Fibroblast of pulmonary artery (primary cell): ENCODE measurements at regions not wholly inside any gene's neighbourhood (a gene's known extent, or its start where the extent isn't known, plus 50 kb on each side); places are given as distances from the start of the nearest gene placed in this dataset.

Experiments
- DNase-seq: peaks from one replicate; pipeline ENCODE4 v3.0.0-alpha.2; 2010; ENCODE audit warnings: low read depth
- H3K4me3 ChIP-seq: replicated peaks from 2 replicates; pipeline ENCODE4 v1.5.1; 2011; ENCODE audit warnings: low read depth, mild to moderate bottlenecking, control low read depth, low read length, moderate library complexity
- CTCF ChIP-seq: IDR thresholded peaks from 2 replicates; pipeline ENCODE4 v1.5.1; 2011; ENCODE audit warnings: mild to moderate bottlenecking, control low read depth, low read length, inconsistent platforms; ENCODE audit errors: missing control alignments

- TF ChIP-seq CTCF, result peak; percentile 31
- peak; percentile 35 for DNase-seq
- no peak overlapping the region for H3K4me3 ChIP-seq
These were observed 121.6 kb downstream of the NTMT2 start for GRCh38 chr1:170267317-170267716.

DNA sequence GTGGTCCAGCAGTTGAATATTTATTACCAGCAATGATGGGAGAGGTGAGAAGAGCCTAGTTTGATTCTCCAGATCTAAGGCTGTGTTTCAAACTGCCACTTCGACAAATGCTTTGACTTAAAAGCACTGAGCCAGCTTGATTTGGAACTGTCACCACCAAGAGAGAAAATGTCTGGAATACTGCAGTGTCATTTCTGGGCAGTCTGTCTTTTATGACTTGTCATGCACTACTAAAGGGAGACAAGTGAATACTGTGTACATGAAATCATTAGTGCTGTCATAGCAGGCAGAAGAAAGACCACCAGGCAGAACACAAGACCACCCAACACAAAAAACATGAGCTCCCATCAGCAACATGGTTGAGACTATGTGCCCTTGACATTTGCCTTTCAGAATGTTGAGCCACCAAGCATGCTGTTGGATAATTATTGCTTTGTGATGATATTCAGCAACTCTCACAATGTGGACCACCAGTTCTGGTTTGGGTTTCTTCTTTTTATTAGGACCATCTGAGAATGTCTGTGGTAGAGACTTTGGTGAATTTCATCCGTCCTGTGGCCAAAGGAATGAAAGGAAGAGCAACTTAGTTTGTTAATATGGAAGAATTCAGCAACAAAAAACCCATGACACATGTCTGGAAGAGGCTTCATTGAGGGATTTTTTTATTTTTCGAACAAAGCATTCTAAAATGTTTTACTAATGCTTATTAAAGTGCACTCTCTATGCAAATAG, 125.8 kb downstream of the NTMT2 start:
- H3K4me3 ChIP-seq, result no peak overlapping the region
- no peak for TF ChIP-seq CTCF
- no peak for DNase-seq

DNA sequence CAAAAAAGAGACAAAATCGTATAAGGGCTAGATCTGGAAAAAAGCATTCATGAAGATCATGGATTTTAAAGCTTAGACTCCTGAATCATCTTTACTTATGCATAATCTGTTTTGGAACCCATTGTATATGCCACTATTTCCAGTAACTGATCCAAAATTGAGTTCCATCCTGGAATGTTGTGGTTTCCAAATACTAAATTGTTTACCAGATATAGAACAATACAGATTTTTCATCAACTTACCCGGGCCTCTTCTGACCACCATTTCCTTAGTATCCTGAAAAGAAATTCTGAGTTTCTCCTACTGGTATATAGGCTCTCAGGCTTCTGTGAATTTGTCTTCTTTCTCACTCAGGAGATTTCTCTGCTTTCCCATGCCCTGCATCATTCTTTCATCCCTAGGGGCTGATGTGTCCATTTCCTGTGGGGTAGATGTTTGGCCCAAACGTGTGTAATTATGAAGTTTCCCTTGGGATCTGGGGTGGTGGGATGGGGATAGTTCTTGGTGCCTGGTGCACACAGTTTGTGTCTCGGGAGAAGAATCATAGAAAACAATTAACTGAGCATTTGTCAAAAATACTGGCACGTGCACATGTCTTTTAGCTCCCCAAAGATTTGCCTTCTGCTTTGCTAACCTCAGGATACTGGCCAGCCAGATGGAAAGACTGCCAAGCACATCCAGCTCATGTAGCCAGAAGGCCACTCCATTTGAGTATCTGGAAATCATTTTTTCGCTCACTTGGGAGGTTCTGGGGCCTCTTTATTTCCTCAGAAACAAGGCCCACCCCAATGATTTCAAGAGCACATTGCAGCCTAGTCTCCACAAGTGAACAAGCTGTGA, 127.8 kb downstream of the NTMT2 start:
- no peak for DNase-seq
- no peak for TF ChIP-seq CTCF
- no peak overlapping the region for H3K4me3 ChIP-seq

- no peak for TF ChIP-seq CTCF
- no peak overlapping the region for H3K4me3 ChIP-seq
These were observed 128.4 kb downstream of the NTMT2 start for GRCh38 chr1:170274131-170274501.

GRCh38 chr1:170277985-170278384, 132.2 kb downstream of the NTMT2 start:
- DNase-seq, result no peak
- no peak overlapping the region for H3K4me3 ChIP-seq
- TF ChIP-seq CTCF, result no peak

More at GRCh38 chr1:170274131-170274501, 128.4 kb downstream of the NTMT2 start:
- DNase-seq, result no peak

GRCh38 chr1:170284016-170284415, 138.3 kb downstream of the NTMT2 start:
- H3K4me3 ChIP-seq, result no peak overlapping the region
- TF ChIP-seq CTCF, result no peak
- no peak for DNase-seq
